VCaP (cell line): ENCODE measurements at regions not wholly inside any gene's neighbourhood (a gene's known extent, or its start where the extent isn't known, plus 50 kb on each side); places are given as distances from the start of the nearest gene placed in this dataset.
"Not testable (repeated sequence)": the region's sequence is repeated elsewhere in the genome, so short reads cannot be mapped to it uniquely, and the experiment has no call there.

Source experiments
- H3K27ac ChIP-seq: fragments of 450-650 bp; 2 replicates; pipeline ENCODE4 v1.5.1; 2017
- CTCF ChIP-seq: fragments of 450-650 bp; conservative IDR thresholded peaks from 2 replicates; pipeline ENCODE4 v1.5.1; 2017; ENCODE audit warnings: mild to moderate bottlenecking, moderate library complexity

GRCh38 chr17:55983096-55983495 lies 170.2 kb upstream of the ANKFN1 start:
- no peak for TF ChIP-seq CTCF
- no peak overlapping the region for H3K27ac ChIP-seq

- no peak overlapping the region for H3K27ac ChIP-seq
- TF ChIP-seq CTCF, result no peak
Measured at GRCh38 chr17:55986817-55987216, 166.5 kb upstream of the ANKFN1 start.

GRCh38 chr17:55988861-55989260 lies 164.4 kb upstream of the ANKFN1 start:
- no peak overlapping the region for H3K27ac ChIP-seq
- no peak for TF ChIP-seq CTCF

GRCh38 chr17:55990332-55991006 lies 162.8 kb upstream of the ANKFN1 start:
- no peak overlapping the region for H3K27ac ChIP-seq
- TF ChIP-seq CTCF, result no peak

GRCh38 chr17:55996826-55997225 lies 156.4 kb upstream of the ANKFN1 start:
- peak; percentile 44 for TF ChIP-seq CTCF
- H3K27ac ChIP-seq, result no peak overlapping the region

GRCh38 chr17:56000411-56000810 lies 152.9 kb upstream of the ANKFN1 start:
- TF ChIP-seq CTCF, result no peak

GRCh38 chr17:56002656-56003055 lies 150.6 kb upstream of the ANKFN1 start:
- not testable (repeated sequence) for H3K27ac ChIP-seq

More at GRCh38 chr17:56000411-56000810, 152.9 kb upstream of the ANKFN1 start:
- H3K27ac ChIP-seq, result no peak overlapping the region

GRCh38 chr17:56009795-56010651 lies 143.3 kb upstream of the ANKFN1 start:
- H3K27ac ChIP-seq, result no peak overlapping the region
- TF ChIP-seq CTCF, result no peak
